Tibial artery (tissue), 4 donors: ENCODE measurements at regions not wholly inside any gene's neighbourhood (a gene's known extent, or its start where the extent isn't known, plus 50 kb on each side); places are given as distances from the start of the nearest gene placed in this dataset.
A peak's percentile ranks its signal among the peaks of the same experiment; 100 is the strongest.
"Not testable (repeated sequence)": the region's sequence is repeated elsewhere in the genome, so short reads cannot be mapped to it uniquely, and the experiment has no call there.

ENCODE experiments used
- DNase-seq, 2 donors: peaks; one replicate each; pipeline ENCODE4 v3.0.0-alpha.2; 2019
- H3K27ac ChIP-seq, 2 donors: fragments of 200-600 bp; sonication (generic) in 1 of 2; 1 replicate in 1 of 2; 2 replicates in 1 of 2; pipeline ENCODE4 v1.5.1; 2018 to 2019; ENCODE audit warnings: mild to moderate bottlenecking in 1 of 2
- H3K27me3 ChIP-seq, 2 donors: fragments of 200-600 bp; sonication (generic) in 1 of 2; one replicate each; pipeline versions ENCODE4 v1.5.1 to v1.6.0; 2016 to 2019
- H3K36me3 ChIP-seq, 3 donors: fragments of 200-600 bp; sonication (generic) in 2 of 3; one replicate each; pipeline ENCODE4 v1.5.1; 2016 to 2019; ENCODE audit warnings: mild to moderate bottlenecking in 2 of 3
- H3K4me1 ChIP-seq, 4 donors: fragments of 200-600 bp; sonication (generic) in 2 of 4; 1 replicate in 3 of 4; 2 replicates in 1 of 4; pipeline ENCODE4 v1.5.1; 2016 to 2019
- H3K4me3 ChIP-seq, 2 donors: fragments of 200-600 bp; sonication (generic) in 1 of 2; 1 replicate in 1 of 2; 2 replicates in 1 of 2; pipeline ENCODE4 v1.5.1; 2018 to 2019; ENCODE audit warnings: mild to moderate bottlenecking in 2 of 2
- H3K9me3 ChIP-seq, 3 donors: fragments of 200-600 bp; sonication (generic) in 1 of 3; one replicate each; pipeline ENCODE4 v1.5.1; 2016 to 2019
- intact Hi-C: fragments of 100-400 bp; cut with DNase I; formaldehyde crosslinking; loops from one replicate; pipeline ENCODE4 v1.15.0; 2023; ENCODE audit warnings: low total_unique reads
- TF ChIP-seq, protein P1 (sequence below), 2 experiments: fragments of 200-600 bp in 1 of 2; fragments of 450-650 bp in 1 of 2; IDR thresholded peaks; one replicate each; pipeline ENCODE4 v1.5.1; 2017 to 2019; ENCODE audit warnings: antibody characterized with exemption in 2 of 2, mild to moderate bottlenecking in 1 of 2, moderate library complexity in 1 of 2

DNA sequence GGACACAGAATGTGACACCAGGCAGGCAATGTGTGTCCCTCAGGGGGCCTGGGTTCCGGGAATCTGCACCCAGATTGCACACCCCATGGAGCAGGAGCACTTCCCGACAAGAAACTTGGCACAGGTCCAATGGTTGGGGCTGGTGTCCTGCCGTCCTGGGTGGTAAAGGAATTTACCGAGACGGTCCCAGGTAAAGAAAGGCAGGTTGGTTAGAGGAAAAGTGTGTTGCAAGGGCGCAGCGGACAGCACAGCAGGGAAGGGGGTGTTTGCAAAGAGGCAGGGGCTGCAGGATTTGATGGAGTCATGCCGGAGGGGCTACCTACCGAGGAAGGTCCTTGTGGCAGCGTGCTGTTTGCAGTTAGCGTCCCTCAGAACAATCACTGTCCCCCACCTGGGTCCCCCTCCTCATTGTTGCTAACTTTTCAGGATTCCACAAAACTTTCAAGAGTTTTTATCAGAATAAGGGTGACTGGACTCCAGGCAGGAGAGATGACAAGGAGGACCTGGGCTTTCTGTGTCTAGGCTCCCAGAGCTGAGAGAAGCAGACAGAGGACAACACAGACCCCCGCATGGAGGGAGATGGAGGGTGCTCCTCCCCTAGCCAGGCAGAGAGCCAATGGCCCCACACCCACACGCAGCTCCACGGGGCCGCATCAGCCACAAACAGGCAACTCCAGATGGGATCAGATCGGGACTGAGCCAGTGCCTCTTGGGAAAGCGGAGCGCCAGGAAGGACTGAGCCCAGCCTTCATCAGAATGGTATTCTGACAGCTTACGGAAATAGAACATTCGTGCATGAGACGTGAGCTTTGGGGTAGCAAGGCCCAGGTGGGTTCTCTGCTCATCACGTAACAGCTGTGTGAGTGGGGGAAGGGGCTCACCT, 1423.9 kb downstream of the BRD1 start:
- no peak for DNase-seq
- TF ChIP-seq, protein P1, sequence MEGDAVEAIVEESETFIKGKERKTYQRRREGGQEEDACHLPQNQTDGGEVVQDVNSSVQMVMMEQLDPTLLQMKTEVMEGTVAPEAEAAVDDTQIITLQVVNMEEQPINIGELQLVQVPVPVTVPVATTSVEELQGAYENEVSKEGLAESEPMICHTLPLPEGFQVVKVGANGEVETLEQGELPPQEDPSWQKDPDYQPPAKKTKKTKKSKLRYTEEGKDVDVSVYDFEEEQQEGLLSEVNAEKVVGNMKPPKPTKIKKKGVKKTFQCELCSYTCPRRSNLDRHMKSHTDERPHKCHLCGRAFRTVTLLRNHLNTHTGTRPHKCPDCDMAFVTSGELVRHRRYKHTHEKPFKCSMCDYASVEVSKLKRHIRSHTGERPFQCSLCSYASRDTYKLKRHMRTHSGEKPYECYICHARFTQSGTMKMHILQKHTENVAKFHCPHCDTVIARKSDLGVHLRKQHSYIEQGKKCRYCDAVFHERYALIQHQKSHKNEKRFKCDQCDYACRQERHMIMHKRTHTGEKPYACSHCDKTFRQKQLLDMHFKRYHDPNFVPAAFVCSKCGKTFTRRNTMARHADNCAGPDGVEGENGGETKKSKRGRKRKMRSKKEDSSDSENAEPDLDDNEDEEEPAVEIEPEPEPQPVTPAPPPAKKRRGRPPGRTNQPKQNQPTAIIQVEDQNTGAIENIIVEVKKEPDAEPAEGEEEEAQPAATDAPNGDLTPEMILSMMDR (IDR thresholded peaks at IDR 0.05): no peak

DNA sequence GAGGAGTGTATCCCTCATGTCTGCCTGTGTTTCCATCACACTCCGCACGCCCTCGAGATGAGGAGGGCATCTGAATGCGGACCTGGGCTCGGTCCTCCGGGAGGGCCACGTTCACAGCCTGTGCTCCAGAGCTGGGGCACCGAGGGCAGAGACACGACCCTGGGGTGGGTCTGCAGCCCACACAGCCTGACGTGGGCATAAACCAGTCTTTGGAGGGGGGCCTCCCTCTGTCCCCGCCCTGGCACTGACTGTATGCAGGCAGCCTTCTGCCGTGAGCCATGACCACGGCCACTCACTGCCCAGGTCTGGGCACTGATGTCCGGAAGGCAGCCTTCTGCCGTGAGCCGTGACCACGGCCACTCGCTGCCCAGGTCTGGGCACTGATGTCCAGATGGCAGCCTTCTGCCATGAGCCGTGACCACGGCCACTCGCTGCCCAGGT, 1425.1 kb downstream of the BRD1 start:
- H3K36me3 ChIP-seq: no peaks in the 10 kb centered on the region
- H3K27ac ChIP-seq: no peak overlapping the region
- DNase-seq: peak in 1 of 2 donors; percentile 50
- H3K4me3 ChIP-seq: no peak overlapping the region
- TF ChIP-seq, protein P1 (IDR thresholded peaks at IDR 0.05): no peak
- H3K4me1 ChIP-seq: no peaks in the 10 kb centered on the region
- intact Hi-C loops: no loop called here
- no peaks in the 10 kb centered on the region for H3K9me3 ChIP-seq
- H3K27me3 ChIP-seq: peaks cover 0 to 2% of the 10 kb centered on the region in 2 donors

More for the DNA sequence above, 1423.9 kb downstream of the BRD1 start:
- Histone ChIP-seq H3K27me3 (peaks cover 0 to 2% of the 10 kb centered on the region in 2 donors), H3K4me3 (no peak overlapping the region), H3K4me1 (no peaks in the 10 kb centered on the region), H3K36me3 (no peaks in the 10 kb centered on the region), H3K9me3 (no peaks in the 10 kb centered on the region), H3K27ac (no peak overlapping the region)
- intact Hi-C loops: no loop called here

DNA sequence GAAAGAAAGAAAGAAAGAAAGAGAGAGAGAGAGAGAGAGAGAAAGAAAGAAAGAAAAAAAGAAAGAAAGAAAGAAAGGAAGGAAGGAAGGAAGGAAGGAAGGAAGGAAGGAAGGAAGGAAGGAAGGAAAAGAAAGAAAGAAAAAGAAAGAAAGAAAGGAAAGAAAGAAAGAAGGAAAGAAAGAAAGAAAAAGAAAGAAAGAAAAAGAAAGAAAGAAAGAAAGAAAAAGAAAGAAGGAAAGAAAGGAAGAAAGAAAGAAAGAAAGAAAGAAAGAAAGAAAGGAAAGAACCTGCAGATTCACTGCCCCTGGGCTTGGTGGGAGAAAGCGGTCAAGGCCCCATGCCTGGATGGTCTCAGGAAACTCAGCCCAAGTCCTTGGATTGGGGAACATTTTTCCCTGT, 1426.2 kb downstream of the BRD1 start:
- H3K4me1 ChIP-seq, H3K9me3 ChIP-seq, H3K27me3 ChIP-seq, H3K27ac ChIP-seq, H3K4me3 ChIP-seq, H3K36me3 ChIP-seq, intact Hi-C loops, DNase-seq: not testable (repeated sequence)

DNA sequence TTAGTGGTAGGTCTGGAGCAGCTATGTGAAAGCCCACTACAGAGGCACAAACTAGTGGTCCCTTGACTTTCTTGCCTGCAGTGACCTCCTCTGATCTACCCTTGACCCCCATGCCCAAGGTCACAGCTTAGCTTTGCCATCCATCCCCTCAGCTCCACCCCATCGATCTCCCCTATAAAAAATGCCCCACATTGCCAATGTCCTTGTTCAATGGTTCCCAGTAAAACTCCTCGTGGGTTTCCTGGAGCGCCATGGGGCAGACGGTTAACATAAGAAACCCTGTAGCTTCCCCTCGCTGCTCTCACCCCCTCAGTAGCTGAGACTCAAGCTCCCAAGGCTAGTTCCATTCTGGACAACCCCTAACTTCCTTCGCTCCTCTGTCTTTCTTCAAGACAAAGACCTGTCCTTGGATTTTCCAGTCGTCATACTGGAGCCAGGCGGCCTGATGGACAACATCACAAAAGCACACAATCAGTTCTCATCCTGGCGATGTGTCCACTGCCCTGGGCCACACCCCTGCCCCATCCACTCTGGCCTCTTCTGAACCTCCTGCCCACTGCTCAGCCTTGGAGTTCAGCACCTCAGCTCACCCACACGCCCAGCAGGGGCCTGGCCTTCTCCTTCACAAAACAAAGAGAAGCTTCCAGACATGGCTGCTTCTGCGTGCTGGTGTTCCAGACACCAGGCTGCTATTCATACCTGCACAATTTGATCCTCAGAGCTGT, 1429.3 kb downstream of the BRD1 start:
- no peaks in the 10 kb centered on the region for H3K36me3 ChIP-seq
- no peaks in the 10 kb centered on the region for H3K9me3 ChIP-seq
- TF ChIP-seq, protein P1 (IDR thresholded peaks at IDR 0.05): no peak
- H3K27me3 ChIP-seq: peaks cover 0 to 2% of the 10 kb centered on the region in 2 donors
- no peak overlapping the region for H3K4me3 ChIP-seq
- intact Hi-C loops: no loop called here
- peak in 1 of 2 donors; percentile 27 for DNase-seq
- no peak overlapping the region for H3K27ac ChIP-seq
- no peaks in the 10 kb centered on the region for H3K4me1 ChIP-seq

DNA sequence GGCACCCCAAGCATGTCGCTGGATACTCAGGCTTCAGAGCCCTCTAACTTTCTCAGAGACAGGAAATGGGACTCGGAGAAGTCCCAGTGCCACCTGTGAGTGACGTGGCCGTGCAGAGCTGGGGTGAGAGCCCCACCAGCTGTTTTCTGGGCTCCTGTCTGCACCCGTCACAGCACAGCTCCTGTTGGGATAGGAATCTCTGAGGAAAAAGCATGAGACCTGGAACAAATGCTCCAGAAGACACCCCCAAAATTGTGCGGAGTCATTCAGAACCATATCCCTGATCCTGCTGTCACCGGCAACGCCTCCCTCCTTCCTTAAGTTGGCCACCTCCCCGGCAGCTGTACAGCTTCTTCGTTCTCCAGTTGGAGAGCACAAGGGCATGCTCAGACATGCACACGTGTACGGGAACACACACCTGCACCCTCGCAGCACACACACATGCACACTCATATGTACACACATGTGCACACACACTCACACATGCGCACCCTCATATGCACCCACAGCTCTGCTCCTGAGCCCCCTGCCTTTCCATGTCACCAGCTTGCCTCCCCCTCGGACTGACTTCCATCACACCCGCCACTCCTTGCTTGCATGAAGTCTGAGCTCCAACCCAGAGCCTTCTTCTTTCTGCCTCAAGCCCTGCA, 1430.0 kb downstream of the BRD1 start:
- Histone ChIP-seq H3K27ac (no peak overlapping the region), H3K4me1 (no peaks in the 10 kb centered on the region), H3K27me3 (no peaks in the 10 kb centered on the region), H3K4me3 (no peak overlapping the region), H3K9me3 (no peaks in the 10 kb centered on the region), H3K36me3 (no peaks in the 10 kb centered on the region)
- TF ChIP-seq, protein P1 (IDR thresholded peaks at IDR 0.05): no peak
- peak in 1 of 2 donors; percentile 37 for DNase-seq
- intact Hi-C loops: no loop called here
